Brain microvascular endothelial cell (primary cell): ENCODE measurements at regions not wholly inside any gene's neighbourhood (a gene's known extent, or its start where the extent isn't known, plus 50 kb on each side); places are given as distances from the start of the nearest gene placed in this dataset.
A peak's percentile ranks its signal among the peaks of the same experiment; 100 is the strongest.

Experiments
- DNase-seq: peaks from one replicate; pipeline ENCODE4 v3.0.0-alpha.2; 2020
- H3K27ac ChIP-seq: fragments of 250-450 bp; sonication (Bioruptor Pico); 2 replicates; pipeline ENCODE4 v1.5.1; 2020; ENCODE audit warnings: mild to moderate bottlenecking, moderate library complexity
- H3K27me3 ChIP-seq: fragments of 250-450 bp; sonication (Bioruptor Pico); replicated peaks from 2 replicates; pipeline ENCODE4 v1.5.1; 2020; ENCODE audit warnings: mild to moderate bottlenecking
- H3K36me3 ChIP-seq: fragments of 250-450 bp; sonication (Bioruptor Pico); replicated peaks from 2 replicates; pipeline ENCODE4 v1.5.1; 2020; ENCODE audit warnings: mild to moderate bottlenecking
- H3K4me3 ChIP-seq: 2 replicates; pipeline ENCODE4 v1.5.1; 2011; ENCODE audit warnings: low read depth, mild to moderate bottlenecking, control low read depth, low read length, moderate library complexity
- in situ Hi-C: cut with HindIII; loops from 2 replicates; pipeline ENCODE4 v1.10.0; 2017; ENCODE audit warnings: low sequenced_read_pairs, low pct_ligation_motif_present
- TF ChIP-seq, protein P1 (sequence below): IDR thresholded peaks from 2 replicates; pipeline ENCODE4 v1.5.1; 2011; ENCODE audit warnings: low read depth, mild to moderate bottlenecking, moderate library complexity, low read length, control low read depth, inconsistent platforms; ENCODE audit errors: missing control alignments

GRCh38 chr5:53240661-53241060 lies 131.1 kb upstream of the MOCS2 start:
- in situ Hi-C loops: no loop called here
- TF ChIP-seq, protein P1, sequence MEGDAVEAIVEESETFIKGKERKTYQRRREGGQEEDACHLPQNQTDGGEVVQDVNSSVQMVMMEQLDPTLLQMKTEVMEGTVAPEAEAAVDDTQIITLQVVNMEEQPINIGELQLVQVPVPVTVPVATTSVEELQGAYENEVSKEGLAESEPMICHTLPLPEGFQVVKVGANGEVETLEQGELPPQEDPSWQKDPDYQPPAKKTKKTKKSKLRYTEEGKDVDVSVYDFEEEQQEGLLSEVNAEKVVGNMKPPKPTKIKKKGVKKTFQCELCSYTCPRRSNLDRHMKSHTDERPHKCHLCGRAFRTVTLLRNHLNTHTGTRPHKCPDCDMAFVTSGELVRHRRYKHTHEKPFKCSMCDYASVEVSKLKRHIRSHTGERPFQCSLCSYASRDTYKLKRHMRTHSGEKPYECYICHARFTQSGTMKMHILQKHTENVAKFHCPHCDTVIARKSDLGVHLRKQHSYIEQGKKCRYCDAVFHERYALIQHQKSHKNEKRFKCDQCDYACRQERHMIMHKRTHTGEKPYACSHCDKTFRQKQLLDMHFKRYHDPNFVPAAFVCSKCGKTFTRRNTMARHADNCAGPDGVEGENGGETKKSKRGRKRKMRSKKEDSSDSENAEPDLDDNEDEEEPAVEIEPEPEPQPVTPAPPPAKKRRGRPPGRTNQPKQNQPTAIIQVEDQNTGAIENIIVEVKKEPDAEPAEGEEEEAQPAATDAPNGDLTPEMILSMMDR: no peak
- no peaks in the 10 kb centered on the region for H3K27me3 ChIP-seq
- no peak overlapping the region for H3K4me3 ChIP-seq
- no peaks in the 10 kb centered on the region for H3K36me3 ChIP-seq
- no peak overlapping the region for H3K27ac ChIP-seq
- no peak for DNase-seq

GRCh38 chr5:53241572-53241971 lies 132.0 kb upstream of the MOCS2 start:
- Histone ChIP-seq H3K27ac (no peak overlapping the region), H3K27me3 (no peaks in the 10 kb centered on the region), H3K36me3 (no peaks in the 10 kb centered on the region), H3K4me3 (no peak overlapping the region)
- in situ Hi-C loops: no loop called here
- DNase-seq: no peak
- TF ChIP-seq, protein P1: no peak

GRCh38 chr5:53243403-53243802 lies 133.8 kb upstream of the MOCS2 start:
- H3K36me3 ChIP-seq: no peaks in the 10 kb centered on the region
- TF ChIP-seq, protein P1: peak; percentile 14
- in situ Hi-C loops: no loop called here
- no peak overlapping the region for H3K27ac ChIP-seq
- no peak for DNase-seq
- H3K4me3 ChIP-seq: no peak overlapping the region
- H3K27me3 ChIP-seq: no peaks in the 10 kb centered on the region

DNA sequence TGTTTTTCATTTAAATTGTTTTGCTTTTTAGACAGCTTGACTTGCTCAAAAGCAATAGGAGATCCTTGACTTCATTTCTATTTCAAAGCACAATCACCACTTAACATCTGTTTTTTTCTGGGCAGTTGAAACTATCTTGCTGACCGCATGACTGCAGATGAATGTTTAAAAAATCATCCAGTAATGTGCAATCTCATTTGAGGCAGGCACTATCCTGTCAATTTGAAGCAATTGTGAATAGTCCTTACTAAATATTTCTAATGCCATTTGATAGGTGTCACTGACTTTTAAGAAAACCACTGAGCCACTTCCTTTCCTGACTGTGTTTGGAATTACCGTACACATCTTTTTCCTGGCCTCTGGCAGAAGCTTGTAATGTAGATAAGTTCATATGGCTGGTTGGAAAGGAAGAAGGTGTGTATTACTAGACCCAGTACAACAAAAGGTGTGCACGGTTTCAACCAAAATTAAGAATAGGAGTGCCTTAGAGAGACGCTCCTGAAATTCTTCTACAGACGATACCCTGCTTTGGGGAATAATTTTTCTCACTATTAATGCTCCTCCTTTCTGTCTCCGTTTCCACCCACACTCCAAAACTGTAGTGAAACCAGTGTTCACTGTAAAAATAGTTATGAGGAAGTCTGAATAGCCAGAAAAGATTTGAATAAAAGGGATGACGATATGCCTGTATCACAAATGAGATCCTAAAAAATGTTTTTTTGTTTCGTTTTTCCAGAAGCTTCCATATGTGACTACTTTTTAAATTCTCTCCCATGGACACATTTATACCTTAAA lies 136.7 kb upstream of the MOCS2 start:
- TF ChIP-seq, protein P1: no peak
- Histone ChIP-seq H3K36me3 (no peaks in the 10 kb centered on the region), H3K27me3 (no peaks in the 10 kb centered on the region), H3K27ac (peak overlapping the region; percentile 37), H3K4me3 (no peak overlapping the region)
- DNase-seq: peak; percentile 72
- in situ Hi-C loops: no loop called here

- peak overlapping the region; percentile 51 for H3K27ac ChIP-seq
- in situ Hi-C loops: no loop called here
- DNase-seq: peak; percentile 93
- H3K36me3 ChIP-seq: no peaks in the 10 kb centered on the region
- TF ChIP-seq, protein P1: peak; percentile 1
- no peak overlapping the region for H3K4me3 ChIP-seq
- no peaks in the 10 kb centered on the region for H3K27me3 ChIP-seq
Observed at GRCh38 chr5:53249529-53250200, 140.1 kb upstream of the MOCS2 start.
